ENCODE measurements at regions not wholly inside any gene's neighbourhood (a gene's known extent, or its start where the extent isn't known, plus 50 kb on each side); places are given as distances from the start of the nearest gene placed in this dataset.

DNA sequence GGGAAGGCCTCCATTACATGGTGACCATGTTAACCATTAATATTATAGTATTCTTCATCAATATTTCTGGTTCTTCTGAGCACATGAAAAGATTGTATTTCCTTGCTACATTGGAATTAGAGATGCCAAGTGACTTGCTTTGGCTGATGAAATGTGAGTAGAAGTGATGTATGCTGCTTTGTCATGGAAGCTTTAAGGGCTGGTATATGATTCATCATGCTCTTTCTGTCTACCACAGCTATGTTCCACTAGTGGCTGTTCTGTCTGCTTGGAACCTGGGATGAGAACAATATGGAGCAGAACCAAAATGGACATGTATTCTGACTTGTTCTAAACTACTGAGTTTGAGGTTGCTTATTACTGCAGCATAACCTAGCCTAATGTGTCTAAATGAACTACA lies 163.3 kb downstream of the TM2D1 start:
- no peak overlapping the region for H2AFZ ChIP-seq (replicated peaks; ENCODE audit: low read length, poor library complexity)
- no peaks in the 10 kb centered on the region for H4K20me1 ChIP-seq (ENCODE audit: insufficient read depth, low read length)
- H3K4me3 ChIP-seq (ENCODE audit: insufficient read depth, low read depth, low read length) = no peak overlapping the region
- BruUV-seq (replicated peaks) = no TSS peak
- no peak overlapping the region for H4K8ac ChIP-seq (ENCODE audit: low read depth in 2 of 2, low read length in 2 of 2)
- no peak overlapping the region for H3K14ac ChIP-seq (replicated peaks; ENCODE audit: low read depth, low read length)
- H3K4ac ChIP-seq (ENCODE audit: low read depth, low read length) = no peak overlapping the region
- no peak overlapping the region for H3K4me2 ChIP-seq (ENCODE audit: low read depth, low read length)
- intact Hi-C loops (cut with micrococcal nuclease) (no loop called here), in situ Hi-C loops (cut with MboI; ENCODE audit: low sequenced_read_pairs) (no loop called here), dilution Hi-C loops (cut with HindIII; ENCODE audit: low sequenced_read_pairs, unreplicated experiment) (no loop called here)
- ChIA-PET CTCF (no interaction called here), POLR2A (ENCODE audit: unreplicated experiment) (no interaction called here)
- DNase-seq = no peak
- H3K56ac ChIP-seq (ENCODE audit: extremely low read depth, insufficient read depth, low read length) = no peak overlapping the region
- H3K23ac ChIP-seq (ENCODE audit: low read depth, low read length) = no peak overlapping the region
- no peak overlapping the region for H2BK120ac ChIP-seq (ENCODE audit: low read depth, low read length)
- H2AK9ac ChIP-seq (replicated peaks; ENCODE audit: low read depth, low read length, poor library complexity) = no peak overlapping the region
- no peak overlapping the region for H2AK5ac ChIP-seq (ENCODE audit: low read depth, low read length)
- no peaks in the 10 kb centered on the region for H3K79me1 ChIP-seq (ENCODE audit: low read depth in 1 of 2, low read length in 2 of 2)
- no peak overlapping the region for H4K5ac ChIP-seq (ENCODE audit: low read depth, low read length)
- no peak overlapping the region for H4K91ac ChIP-seq (ENCODE audit: insufficient read depth, low read depth, low read length)
- no peak overlapping the region for H3K9ac ChIP-seq (ENCODE audit: low read depth, low read length)
- H3K27ac ChIP-seq (ENCODE audit: insufficient read depth, low read length) = no peak overlapping the region
- no peaks in the 10 kb centered on the region for H3K27me3 ChIP-seq (ENCODE audit: control insufficient read depth, insufficient read depth, low read length)
- H2BK20ac ChIP-seq (ENCODE audit: low read depth, low read length) = no peak overlapping the region
- H3K9me1 ChIP-seq (ENCODE audit: insufficient read depth, low read length) = no peaks in the 10 kb centered on the region
- H2BK15ac ChIP-seq (ENCODE audit: low read depth, low read length) = no peak overlapping the region
- H3K36me3 ChIP-seq (ENCODE audit: control insufficient read depth, insufficient read depth, low read length) = no peaks in the 10 kb centered on the region
- TF ChIP-seq, protein P1, sequence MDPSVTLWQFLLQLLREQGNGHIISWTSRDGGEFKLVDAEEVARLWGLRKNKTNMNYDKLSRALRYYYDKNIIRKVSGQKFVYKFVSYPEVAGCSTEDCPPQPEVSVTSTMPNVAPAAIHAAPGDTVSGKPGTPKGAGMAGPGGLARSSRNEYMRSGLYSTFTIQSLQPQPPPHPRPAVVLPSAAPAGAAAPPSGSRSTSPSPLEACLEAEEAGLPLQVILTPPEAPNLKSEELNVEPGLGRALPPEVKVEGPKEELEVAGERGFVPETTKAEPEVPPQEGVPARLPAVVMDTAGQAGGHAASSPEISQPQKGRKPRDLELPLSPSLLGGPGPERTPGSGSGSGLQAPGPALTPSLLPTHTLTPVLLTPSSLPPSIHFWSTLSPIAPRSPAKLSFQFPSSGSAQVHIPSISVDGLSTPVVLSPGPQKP (IDR thresholded peaks at IDR 0.05; ENCODE audit: borderline replicate concordance, low read depth, low read length) = no peak
- TF ChIP-seq USF2 (IDR thresholded peaks at IDR 0.05; ENCODE audit: low read depth, low read length) (no peak), MXI1 (IDR thresholded peaks at IDR 0.05; ENCODE audit: borderline replicate concordance, low read depth, low read length) (no peak), MAFK (IDR thresholded peaks at IDR 0.05; ENCODE audit: low read depth, low read length) (no peak), MAZ (IDR thresholded peaks at IDR 0.05; ENCODE audit: borderline replicate concordance, low read depth, low read length) (no peak), CEBPB (IDR thresholded peaks at IDR 0.05; ENCODE audit: low read depth, low read length) (no peak), RAD21 (IDR thresholded peaks at IDR 0.05; ENCODE audit: low read length) (no peak), CHD1 (IDR thresholded peaks at IDR 0.05; ENCODE audit: low read depth, low read length) (no peak), NFE2L2 (IDR thresholded peaks at IDR 0.05; ENCODE audit: low read depth, low read length) (no peak), RCOR1 (IDR thresholded peaks at IDR 0.05; ENCODE audit: insufficient replicate concordance, low read length) (no peak), POLR2A (IDR thresholded peaks at IDR 0.05; ENCODE audit: low read depth, low read length) (no peak), BHLHE40 (IDR thresholded peaks at IDR 0.05; ENCODE audit: low read depth, low read length) (no peak), FOS (IDR thresholded peaks at IDR 0.05; ENCODE audit: low read depth, low read length) (no peak), SMC3 (IDR thresholded peaks at IDR 0.05; ENCODE audit: low read depth, low read length) (no peak), RFX5 (IDR thresholded peaks at IDR 0.05; ENCODE audit: low read depth, low read length) (no peak)
- TF ChIP-seq, protein P2, sequence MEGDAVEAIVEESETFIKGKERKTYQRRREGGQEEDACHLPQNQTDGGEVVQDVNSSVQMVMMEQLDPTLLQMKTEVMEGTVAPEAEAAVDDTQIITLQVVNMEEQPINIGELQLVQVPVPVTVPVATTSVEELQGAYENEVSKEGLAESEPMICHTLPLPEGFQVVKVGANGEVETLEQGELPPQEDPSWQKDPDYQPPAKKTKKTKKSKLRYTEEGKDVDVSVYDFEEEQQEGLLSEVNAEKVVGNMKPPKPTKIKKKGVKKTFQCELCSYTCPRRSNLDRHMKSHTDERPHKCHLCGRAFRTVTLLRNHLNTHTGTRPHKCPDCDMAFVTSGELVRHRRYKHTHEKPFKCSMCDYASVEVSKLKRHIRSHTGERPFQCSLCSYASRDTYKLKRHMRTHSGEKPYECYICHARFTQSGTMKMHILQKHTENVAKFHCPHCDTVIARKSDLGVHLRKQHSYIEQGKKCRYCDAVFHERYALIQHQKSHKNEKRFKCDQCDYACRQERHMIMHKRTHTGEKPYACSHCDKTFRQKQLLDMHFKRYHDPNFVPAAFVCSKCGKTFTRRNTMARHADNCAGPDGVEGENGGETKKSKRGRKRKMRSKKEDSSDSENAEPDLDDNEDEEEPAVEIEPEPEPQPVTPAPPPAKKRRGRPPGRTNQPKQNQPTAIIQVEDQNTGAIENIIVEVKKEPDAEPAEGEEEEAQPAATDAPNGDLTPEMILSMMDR (conservative IDR thresholded peaks at IDR 0.05; ENCODE audit: low read depth, low read length) = no peak
- H3K18ac ChIP-seq (ENCODE audit: low read depth, low read length) = no peak overlapping the region
- no peak overlapping the region for H2BK5ac ChIP-seq (ENCODE audit: low read depth, low read length, poor library complexity, severe bottlenecking)
- H3K9me3 ChIP-seq (ENCODE audit: control insufficient read depth, insufficient read depth, low read length) = peaks cover 6% of the 10 kb centered on the region; the same call in 1 of the 2 replicates
- no peaks in the 10 kb centered on the region for H3K4me1 ChIP-seq (ENCODE audit: control insufficient read depth, insufficient read depth, low read length)
- ATAC-seq (ENCODE audit: low read depth) = no peak
